BE2C (cell line): ENCODE measurements at regions not wholly inside any gene's neighbourhood (a gene's known extent, or its start where the extent isn't known, plus 50 kb on each side); places are given as distances from the start of the nearest gene placed in this dataset.
"Not testable (repeated sequence)": the region's sequence is repeated elsewhere in the genome, so short reads cannot be mapped to it uniquely, and the experiment has no call there.

Source experiments
- DNase-seq: peaks from one replicate; pipeline ENCODE4 v3.0.0-alpha.2; 2020
- H3K27me3 ChIP-seq: fragments of 250-450 bp; sonication (Bioruptor Pico); 2 replicates; pipeline ENCODE4 v1.5.1; 2020; ENCODE audit warnings: mild to moderate bottlenecking
- H3K36me3 ChIP-seq: fragments of 250-450 bp; sonication (Bioruptor Pico); 2 replicates; pipeline ENCODE4 v1.5.1; 2020; ENCODE audit warnings: mild to moderate bottlenecking
- H3K4me1 ChIP-seq: fragments of 250-450 bp; sonication (Bioruptor Pico); 2 replicates; pipeline ENCODE4 v1.5.1; 2020
- H3K4me3 ChIP-seq: 2 replicates; pipeline ENCODE4 v1.5.1; 2011; ENCODE audit warnings: low read depth, low read length
- H3K9me3 ChIP-seq: fragments of 250-450 bp; sonication (Bioruptor Pico); 2 replicates; pipeline ENCODE4 v1.5.1; 2020
- CTCF ChIP-seq: IDR thresholded peaks from 2 replicates; pipeline ENCODE4 v1.5.1; 2012; ENCODE audit warnings: mild to moderate bottlenecking, low read depth, low read length

DNA sequence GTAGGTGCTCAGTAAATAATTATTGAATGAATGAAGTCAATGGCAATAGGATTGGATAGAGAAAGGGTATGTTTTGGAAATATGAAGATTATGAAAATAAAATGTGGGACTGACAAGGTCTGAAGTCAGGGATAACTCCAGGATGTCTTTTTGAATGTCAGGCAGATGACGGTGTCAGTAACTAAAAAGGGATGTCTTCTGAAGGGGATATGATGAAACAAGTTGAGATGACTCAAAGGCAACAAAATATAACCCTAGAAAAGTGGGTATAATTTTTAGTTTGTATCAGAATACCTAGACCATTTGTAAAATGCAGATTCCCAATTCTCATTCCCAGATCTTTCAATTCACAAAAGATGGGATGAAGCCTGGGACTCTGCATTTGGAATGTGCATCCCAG lies 257.3 kb upstream of the SGK1 start:
- Histone ChIP-seq H3K36me3 (no peaks in the 10 kb centered on the region), H3K4me3 (no peak overlapping the region), H3K9me3 (no peaks in the 10 kb centered on the region), H3K27me3 (no peaks in the 10 kb centered on the region), H3K4me1 (no peaks in the 10 kb centered on the region)
- TF ChIP-seq CTCF: no peak
- no peak for DNase-seq

DNA sequence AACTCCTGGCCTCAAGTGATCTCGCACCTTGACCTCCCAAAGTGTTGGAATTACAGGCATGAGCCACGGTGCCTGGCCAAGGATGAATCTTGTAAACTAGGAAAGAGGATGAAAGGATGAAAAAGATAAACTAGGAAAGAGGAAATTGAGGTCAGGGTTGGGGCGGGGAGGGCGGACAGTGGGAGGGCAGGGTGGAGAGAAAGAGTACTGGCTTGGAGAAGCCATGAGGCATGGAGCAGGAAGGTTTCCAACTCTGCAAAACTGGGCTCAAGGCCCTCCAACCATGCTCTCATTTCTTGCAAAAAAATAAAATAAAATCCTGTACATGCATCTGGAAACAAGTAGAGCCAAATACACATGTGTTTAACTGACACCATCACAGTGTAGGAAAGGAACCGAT lies 256.6 kb upstream of the SGK1 start:
- no peak for TF ChIP-seq CTCF
- H3K9me3 ChIP-seq: no peaks in the 10 kb centered on the region

GRCh38 chr6:134569996-134570395 lies 252.1 kb upstream of the SGK1 start:
- not testable (repeated sequence) for H3K27me3 ChIP-seq, H3K9me3 ChIP-seq, DNase-seq, H3K4me3 ChIP-seq, H3K36me3 ChIP-seq, H3K4me1 ChIP-seq

More for the DNA sequence above, 256.6 kb upstream of the SGK1 start:
- no peaks in the 10 kb centered on the region for H3K4me1 ChIP-seq
- no peaks in the 10 kb centered on the region for H3K36me3 ChIP-seq
- no peaks in the 10 kb centered on the region for H3K27me3 ChIP-seq
- DNase-seq: no peak
- H3K4me3 ChIP-seq: no peak overlapping the region

GRCh38 chr6:134564705-134565104 lies 246.8 kb upstream of the SGK1 start:
- H3K27me3 ChIP-seq: no peaks in the 10 kb centered on the region
- H3K4me1 ChIP-seq: no peaks in the 10 kb centered on the region
- no peaks in the 10 kb centered on the region for H3K9me3 ChIP-seq
- no peak for TF ChIP-seq CTCF
- no peak for DNase-seq
- no peaks in the 10 kb centered on the region for H3K36me3 ChIP-seq
- no peak overlapping the region for H3K4me3 ChIP-seq

DNA sequence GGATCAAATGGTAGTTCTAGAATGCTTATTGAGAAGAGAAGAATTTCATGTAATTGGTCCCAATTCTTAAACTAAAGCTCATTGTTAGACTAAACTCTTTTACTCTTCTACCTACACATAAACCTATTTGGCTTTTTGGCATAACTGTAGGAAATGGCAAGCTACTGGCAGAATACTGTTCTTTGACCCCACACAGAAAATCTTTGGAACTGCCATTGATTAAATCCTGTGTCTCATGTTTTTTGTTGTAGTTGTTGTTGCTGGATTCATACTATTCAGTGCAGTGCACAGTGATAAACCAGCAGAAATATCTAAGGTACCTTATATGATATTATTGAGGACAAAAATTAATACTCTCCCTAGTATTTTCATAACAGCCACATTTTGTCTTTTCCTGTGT lies 242.1 kb upstream of the SGK1 start:
- H3K27me3 ChIP-seq: no peaks in the 10 kb centered on the region
- no peaks in the 10 kb centered on the region for H3K9me3 ChIP-seq
- no peak for TF ChIP-seq CTCF
- H3K4me1 ChIP-seq: no peaks in the 10 kb centered on the region
- no peaks in the 10 kb centered on the region for H3K36me3 ChIP-seq
- no peak overlapping the region for H3K4me3 ChIP-seq
- no peak for DNase-seq

- Histone ChIP-seq H3K27me3 (no peaks in the 10 kb centered on the region), H3K9me3 (no peaks in the 10 kb centered on the region)
Measured at GRCh38 chr6:134557509-134557908, 239.6 kb upstream of the SGK1 start.

More at GRCh38 chr6:134557509-134557908, 239.6 kb upstream of the SGK1 start:
- Histone ChIP-seq H3K4me1 (no peaks in the 10 kb centered on the region), H3K4me3 (no peak overlapping the region), H3K36me3 (no peaks in the 10 kb centered on the region)
- no peak for TF ChIP-seq CTCF
- DNase-seq: no peak
